GM21423 (cell line): ENCODE measurements at regions not wholly inside any gene's neighbourhood (a gene's known extent, or its start where the extent isn't known, plus 50 kb on each side); places are given as distances from the start of the nearest gene placed in this dataset.
A peak's percentile ranks its signal among the peaks of the same experiment; 100 is the strongest.
"Not testable (repeated sequence)": the region's sequence is repeated elsewhere in the genome, so short reads cannot be mapped to it uniquely, and the experiment has no call there.

ENCODE experiments used
- ATAC-seq: cut with Tn5 transposase; IDR thresholded peaks from one replicate; pipeline ENCODE4 v1.9.1; 2021; ENCODE audit warnings: mild to moderate bottlenecking, moderate library complexity; ENCODE audit not compliant: unreplicated experiment

DNA sequence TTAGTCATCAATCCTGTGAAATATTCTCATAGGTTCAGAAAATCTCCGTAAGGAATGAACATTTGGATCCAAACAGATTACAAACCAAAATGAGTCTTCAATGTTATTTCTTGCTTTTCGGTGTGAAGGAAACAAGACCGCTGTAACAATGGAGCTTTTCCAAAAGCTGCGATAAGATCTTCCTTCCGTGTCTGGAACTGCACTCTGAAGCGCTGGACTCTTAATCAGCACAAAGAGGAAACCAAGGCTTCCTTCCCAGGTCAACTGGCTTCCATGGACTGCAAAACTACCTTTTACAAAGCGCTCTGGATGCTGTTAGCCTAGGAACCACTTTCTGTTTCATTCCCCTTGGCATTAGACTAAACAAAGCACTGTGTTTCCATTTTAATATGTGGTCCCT lies 137.9 kb upstream of the BASP1 start:
- ATAC-seq = no peak

DNA sequence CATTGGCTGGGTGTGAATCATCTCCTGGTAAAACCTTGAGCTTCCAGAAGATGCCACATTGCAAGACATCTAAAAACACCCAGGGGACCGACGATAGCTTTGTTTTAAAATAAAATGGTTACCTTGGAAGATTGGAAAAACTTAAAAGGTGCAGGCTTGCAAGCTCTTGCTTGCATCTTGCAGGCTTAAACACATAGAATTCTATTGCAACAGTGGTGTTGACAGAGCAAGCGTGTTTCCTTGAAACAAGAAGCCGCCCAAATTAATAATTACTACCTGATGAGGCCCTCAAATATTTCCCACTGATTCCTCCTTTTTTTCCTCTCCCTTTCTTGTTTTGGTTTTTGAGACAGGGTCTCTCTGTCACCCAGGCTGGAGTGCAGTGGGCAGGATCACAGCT lies 137.1 kb upstream of the BASP1 start:
- no peak for ATAC-seq

DNA sequence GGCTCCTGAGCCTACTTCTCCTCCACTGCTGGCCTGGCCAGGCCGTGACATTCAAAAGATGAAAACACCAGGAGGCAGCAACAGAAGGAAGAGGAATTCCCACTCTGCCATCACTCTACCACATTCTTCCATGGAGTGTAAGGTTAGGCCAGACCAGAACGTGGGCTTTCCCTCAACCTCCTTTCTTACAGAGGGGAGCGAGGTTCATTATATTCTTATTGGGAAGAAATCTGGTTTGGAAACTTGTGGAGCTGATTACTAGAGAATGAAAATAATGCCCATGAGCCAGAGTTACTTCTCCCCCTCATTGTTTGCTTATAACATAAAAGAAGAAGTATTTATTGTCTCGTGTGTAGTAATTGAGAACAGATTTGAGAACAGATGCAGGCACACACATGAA lies 136.3 kb upstream of the BASP1 start:
- ATAC-seq = no peak

DNA sequence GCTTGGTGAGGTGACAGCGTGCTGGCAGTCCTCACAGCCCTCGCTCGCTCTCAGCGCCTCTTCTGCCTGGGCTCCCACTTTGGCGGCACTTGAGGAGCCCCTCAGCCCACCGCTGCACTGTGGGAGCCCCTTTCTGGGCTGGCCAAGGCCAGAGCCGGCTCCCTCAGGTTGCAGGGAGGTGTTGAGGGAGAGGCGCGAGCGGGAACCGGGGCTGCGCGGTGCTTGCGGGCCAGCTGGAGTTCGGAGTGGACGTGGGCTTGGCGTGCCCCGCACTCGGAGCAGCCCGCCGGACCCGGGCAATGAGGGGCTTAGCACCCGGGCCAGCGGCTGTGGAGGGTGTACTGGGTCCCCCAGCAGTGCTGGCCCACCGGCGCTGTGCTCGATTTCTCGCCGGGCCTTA lies 134.2 kb upstream of the BASP1 start:
- not testable (repeated sequence) for ATAC-seq

DNA sequence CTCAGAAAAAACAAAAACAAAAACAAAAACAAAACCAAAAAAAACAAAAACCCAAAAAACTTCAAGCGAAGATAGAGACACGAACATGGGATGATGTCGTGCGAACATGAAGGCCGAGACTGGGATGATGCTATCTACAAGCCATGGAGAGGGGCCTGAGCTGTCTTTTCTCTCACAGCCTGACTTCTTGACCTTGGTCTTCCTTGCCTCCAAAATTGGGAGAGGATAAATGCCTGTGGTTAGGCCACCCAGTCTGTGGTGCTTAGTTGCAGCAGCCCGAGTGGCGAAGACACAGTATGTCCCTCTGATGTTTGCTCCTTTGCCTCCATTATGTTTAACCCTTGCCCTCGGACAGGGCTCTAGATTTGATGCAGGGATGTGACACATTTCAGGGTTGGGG lies 130.4 kb upstream of the BASP1 start:
- ATAC-seq = no peak

DNA sequence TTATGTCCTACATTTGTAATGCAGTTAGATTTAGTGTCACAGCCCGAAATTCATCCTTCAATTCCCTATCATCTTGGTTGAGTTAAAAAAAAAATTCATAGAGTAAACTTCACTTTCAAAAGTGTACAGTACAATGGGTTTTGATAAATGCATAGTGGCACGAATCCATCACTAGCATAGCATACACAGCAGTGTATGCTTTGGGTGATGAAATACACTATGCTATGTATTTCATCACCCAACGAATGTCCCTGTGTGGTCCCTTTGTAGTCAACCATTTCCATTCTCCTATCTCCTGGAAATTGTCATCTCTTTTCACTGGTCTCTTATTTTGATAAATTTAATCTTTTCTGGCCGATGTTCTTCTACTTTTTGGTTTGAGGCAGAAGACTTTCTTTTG lies 129.4 kb upstream of the BASP1 start:
- no peak for ATAC-seq

DNA sequence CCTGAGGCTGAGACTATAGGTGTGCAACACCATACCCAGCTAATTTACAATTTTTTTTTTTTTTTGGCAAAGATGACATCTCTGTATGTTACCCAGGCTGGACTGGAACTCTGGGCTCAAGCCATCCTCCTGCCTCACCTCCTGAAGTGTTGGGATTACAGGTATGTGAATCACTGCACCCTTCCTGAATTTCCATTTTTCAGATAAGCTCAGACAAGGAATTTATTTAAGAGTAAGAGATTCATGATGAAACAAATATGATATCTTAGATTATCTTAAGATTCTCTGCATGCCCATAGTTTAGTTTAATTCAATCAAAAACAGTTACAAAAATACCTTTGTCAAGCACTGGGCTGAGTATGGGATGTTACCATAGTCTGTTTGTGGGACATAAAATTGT lies 128.4 kb upstream of the BASP1 start:
- ATAC-seq = no peak

DNA sequence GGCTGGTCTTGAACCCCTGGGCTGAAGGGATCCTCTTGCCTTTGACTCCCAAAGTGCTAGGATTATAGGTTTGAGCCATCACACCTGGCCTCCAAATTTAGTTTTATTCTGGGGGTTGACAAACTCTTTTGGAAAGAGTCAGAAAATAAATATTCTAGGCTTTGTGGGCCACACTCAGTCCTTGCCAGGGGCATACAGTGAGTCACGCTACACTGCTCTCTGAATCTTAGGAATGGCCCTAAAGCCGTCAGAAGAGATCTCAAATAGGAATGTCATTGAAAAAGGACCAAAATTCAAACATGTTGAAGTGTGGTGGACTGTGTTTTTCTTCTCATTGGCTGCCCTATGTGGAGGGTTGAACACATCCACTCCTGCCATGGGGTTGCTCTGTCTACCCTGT lies 127.7 kb upstream of the BASP1 start:
- no peak for ATAC-seq

DNA sequence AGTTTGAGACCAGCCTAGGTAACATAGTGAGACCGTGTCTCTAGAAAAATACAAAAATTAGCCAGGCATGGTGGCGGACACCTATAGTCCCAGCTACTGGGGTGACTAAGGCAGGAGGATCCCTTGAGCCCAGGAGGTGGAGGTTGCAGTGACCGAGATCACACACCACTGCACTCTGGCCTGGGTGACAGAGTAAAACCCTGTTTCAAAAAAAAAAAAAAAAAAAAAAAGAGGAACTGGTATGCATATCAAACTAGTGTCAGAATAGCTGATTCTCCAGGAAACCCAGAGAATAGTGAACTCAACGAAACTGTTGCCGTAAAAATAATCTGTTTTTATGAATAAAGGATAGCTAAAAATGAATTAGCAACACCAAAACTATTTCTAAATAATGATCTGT lies 126.6 kb upstream of the BASP1 start:
- ATAC-seq = no peak

DNA sequence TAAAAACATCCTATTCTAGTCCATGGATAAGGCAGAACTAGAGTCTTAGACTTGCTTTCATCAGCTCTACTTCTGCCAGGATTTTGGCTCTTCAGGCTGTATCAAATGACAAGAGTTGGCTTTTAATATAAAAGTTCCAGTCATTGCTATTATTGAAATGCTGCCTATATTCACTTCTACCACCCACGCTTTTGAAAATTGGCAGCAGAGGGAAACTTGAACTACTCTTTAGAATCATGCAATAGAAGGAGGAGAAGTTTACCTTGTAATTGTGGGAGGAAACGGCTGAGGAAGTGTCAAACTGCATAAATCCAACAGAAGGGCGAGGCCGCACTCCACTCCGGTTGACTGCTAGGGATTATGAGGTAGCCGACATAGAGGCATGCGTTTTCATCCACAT lies 122.6 kb upstream of the BASP1 start:
- no peak for ATAC-seq

DNA sequence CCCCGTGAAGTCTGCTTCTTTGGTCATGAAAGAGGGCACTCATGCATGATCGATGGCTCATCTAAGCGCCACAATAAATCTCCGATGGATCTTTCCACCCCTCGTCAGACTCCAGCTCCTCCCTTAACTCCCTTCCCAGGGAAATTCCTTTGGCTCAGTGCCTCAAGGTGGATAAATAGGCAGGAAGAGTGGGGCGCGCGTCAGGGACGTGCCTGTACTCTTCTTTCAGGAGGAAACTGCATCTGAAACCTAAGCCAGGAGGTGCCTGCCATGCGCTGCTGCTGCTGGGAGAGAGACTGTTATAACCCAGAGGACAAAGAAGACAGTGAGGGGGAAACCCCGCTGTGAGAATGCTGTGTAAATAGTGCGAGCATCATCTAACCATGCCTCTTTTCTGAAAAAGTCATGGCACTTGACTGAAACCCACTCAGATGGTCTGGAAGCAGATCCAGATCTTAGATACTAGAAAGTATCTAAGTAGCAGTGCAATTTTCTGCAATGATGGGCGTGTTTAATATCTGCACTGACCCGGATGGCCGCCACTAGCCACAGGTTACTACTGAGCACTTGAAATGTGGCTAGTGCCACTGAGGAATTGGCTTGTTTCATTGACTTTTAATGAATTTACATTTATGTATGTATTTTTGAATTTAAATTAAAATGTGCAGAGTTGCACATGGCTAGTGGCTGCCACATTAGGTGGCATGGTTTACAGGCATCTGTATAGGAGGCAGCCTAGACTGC lies 120.3 kb upstream of the BASP1 start:
- ATAC-seq = no peak

DNA sequence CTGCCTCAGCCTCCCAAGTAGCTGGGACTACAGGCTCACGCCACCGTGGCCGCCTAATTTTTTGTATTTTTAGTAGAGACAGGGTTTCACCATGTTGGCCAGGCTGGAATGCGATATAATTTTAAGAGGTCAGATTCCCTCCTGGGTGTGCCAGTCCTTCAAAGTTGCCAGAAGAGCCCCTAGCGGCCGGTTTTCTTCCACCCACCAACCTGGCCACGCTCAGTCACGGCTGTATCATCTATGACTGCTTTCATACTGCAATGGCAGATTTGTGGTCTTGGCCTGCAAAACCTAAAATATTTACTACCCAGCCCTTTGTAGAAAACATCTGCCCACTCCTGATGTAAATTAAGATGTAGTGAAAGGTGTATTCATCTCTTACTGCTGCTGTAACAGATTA lies 117.5 kb upstream of the BASP1 start:
- no peak for ATAC-seq

DNA sequence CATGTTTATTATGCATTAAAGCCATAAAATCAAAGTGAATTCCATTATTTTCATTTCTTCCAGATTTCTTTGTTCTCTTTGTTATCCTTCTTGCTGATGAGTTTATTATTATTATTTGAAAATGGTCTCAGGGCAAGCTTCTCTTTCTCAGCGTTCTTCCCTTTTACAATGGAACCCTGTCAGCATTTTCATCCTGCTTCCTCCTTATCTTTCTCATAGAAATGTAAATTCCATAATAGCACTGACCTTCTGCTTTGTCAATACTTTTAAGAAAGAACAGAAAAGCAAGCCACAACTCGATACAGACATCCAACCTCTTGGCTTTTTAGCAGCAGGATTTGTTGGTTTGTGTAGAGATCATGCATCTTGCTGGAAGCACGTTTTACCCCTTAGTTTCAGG lies 114.0 kb upstream of the BASP1 start:
- no peak for ATAC-seq

DNA sequence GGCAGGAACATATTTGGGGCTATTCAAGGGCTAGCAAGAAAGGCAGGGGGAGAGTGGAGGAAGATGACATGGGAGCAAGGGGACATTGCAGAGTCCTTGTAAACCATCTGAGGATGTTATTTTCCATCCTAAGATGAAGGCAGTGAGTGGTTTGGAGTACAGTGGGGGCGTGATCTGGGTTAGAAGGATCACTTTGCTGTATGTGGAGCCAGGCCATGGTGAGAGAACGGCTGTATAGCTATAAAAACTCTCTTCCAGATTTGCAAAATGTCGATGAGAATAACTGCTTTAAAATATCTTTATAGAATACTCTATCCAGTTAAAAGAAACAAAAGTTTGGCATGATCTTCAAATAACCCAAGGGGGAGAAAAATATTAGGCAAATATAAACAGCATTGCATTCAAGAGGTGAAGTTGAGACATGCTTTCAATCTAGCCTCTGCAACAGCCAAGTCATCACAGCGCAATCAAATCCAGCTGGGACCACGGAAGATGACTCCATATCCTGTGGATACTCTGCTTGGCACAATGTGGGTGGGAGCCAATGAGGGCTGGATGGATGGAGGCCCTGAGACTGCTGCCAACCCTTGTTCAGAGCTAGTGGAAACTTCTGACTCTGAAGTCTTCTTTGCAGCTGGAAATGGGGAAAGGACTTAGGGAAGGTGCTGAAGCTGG lies 111.5 kb upstream of the BASP1 start:
- ATAC-seq = no peak

DNA sequence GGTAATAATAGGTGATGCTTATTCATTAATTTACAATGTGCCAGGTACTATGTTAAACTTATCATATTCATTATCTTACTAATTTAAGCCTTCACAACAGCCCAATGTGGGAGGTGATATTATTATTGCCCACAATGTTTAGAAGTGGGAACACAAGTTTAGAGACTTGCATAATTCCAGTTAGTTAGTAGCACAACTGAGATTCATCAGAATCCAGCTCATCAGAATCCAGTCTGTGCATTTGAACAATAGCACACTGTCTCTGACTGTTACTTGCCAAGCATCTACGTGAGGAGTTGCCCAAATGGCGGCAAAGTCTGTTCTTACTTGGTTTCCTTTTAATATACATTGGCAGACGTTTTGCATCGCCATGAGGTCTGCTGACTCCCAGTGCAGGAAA lies 110.9 kb upstream of the BASP1 start:
- no peak for ATAC-seq

DNA sequence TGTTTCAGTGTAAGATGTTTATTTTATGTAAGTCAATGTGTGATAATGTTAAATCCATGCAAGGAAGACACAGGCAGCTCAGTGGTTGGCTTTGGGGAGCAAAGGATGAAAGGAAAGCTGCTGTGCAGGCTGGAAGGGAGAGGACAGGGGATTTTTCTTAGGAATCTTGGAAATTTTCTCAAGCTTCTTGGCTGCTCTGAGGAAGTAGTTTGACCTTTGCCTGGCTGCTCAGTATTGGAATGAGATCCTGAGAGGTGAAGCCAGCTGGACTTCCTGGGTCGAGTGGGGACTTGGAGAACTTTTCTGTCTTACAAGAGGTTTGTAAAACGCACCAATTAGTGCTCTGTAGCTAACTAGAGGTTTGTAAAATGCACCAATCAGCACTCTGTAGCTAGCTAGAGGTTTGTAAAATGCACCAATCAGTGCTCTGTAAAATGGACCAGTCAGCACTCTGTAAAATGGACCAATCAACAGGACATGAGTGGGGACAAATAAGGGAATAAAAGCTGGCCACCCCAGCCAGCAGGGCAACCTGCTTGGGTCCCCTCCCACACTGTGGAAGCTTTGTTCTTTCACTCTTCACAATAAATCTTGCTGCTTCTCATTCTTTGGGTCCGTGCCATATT lies 105.2 kb upstream of the BASP1 start:
- not testable (repeated sequence) for ATAC-seq

DNA sequence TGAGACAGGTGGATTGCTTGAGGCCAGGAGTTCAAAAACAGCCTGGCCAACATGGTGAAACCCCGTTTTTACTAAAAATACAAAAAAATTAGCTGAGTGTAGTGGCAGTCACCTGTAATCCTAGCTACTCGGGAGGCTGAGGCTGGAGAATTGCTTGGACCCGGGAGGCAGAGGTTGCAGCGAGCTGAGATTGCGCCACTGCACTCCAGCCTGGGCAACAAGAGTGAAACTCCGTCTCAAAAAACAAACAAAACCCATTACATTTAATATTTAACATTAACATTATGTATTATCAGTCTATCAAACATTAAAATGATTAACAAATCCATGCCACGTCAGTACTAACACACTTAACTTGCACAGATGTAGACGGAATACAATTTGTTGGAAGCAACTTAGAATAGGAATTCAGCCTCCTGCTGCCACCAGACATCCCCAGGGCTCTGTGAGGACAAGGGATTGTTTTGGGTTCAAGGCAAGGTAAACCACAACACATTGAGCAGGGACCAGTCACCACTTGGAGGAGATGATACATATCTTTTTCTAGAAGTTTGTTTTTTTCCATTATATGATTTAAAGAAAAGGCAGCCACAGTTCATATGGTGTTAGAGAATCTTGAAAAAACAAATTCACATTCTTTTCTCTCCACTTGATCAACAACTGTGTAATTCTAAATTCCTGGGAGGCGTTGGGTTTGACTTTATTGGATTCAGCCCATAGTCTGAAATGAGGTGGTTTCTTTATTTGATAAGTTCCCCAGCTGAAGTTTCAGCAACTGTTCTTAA lies 104.1 kb upstream of the BASP1 start:
- no peak for ATAC-seq

DNA sequence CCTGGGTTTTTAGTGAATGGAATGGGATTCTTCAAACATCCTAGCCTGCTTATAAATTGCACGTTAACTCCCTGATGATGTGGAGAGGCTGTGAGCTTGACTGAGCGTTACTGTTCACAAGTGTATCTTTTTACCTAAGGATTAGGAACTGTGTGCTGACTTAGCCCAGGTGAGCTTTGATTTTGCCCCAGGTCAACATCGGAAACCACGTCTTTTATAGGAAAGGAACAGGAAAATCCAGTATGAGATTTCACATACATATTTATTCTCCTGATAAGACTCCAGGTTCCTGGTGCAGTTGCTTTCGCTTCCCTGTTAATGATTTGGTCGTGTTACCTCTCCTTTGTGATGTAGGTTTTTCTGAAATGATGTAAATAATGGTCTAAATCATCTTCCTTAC lies 103.2 kb upstream of the BASP1 start:
- ATAC-seq = no peak

DNA sequence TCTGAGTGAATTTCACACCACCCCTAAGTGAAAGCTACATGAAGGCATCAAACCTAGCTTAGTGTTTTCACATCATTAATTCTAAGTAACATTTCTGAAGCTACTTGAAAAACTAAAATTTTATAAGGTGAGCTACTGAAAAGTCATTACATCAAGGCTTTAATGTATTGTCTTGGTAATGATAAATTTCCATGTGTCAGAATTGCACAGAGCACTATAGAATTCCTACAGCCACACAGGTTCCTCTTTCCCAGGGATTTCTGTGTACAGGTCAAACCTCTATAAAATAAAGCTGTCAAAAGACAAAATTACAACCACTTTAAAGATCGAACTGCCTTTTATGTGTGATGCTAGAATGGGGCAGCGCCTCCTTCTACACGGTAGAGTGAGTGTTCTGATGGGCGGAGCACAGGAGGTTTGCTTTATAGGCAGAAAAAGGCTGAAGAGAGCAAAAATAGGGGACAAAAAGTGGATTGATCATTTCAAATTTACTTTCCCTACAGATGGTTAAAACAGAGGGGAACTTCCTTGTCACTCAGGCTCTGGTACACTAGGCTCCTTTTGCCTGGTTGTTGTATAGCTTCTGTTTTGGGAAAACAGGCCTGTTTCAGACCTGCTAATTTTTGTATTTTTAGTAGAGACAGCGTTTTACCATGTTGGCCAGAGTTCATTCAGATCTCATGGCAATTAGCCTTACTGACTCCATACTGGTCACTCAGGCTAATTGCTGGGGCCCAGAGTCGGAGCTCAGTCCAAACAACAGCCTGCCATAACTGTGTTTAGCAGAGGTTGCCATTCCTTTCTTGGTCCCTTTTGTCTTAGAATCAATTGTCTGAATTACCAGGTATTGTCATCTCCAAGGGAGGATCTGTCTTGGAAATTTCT lies 102.5 kb upstream of the BASP1 start:
- ATAC-seq = no peak

DNA sequence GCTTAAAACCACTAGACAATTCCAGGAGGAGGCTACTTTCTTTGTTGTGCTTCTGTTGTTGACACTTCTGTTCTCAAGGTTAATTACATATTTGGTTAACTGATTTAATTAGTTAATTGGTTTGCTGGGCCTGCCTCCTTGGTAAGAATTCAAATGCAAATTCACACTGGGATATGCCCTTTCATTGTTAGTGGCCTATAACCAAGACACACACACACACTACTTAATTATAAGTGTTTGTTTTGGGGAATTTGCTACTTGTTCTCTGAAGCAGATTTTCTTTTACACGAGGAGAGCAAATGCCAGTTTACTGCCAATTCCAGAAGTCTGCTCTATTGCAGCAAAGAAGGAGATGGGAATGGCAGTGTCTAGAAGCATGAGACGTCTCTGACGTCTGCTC lies 101.6 kb upstream of the BASP1 start:
- no peak for ATAC-seq

DNA sequence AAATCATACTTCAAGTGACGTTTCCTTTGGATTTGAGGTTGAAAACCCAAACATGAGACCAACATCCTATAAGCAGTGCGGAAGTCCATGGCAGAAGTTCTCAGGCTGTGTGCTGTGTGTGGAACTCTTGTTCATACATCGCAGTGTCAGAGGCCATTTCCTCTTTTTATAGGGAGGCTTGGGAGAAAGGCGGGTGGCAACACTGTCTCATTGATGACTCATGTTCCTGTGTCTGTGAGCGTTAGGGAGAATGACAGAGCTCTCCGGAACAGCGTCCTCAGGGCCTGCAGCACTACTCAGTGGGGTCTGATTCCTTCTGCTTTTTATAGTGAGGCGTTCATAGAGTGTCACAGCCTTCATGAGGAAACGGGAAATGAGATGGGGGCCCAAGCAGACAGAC lies 98.8 kb upstream of the BASP1 start:
- peak; percentile 88 for ATAC-seq
